Brain pericyte (primary cell): ENCODE measurements at regions not wholly inside any gene's neighbourhood (a gene's known extent, or its start where the extent isn't known, plus 50 kb on each side); places are given as distances from the start of the nearest gene placed in this dataset.
"Not testable (repeated sequence)": the region's sequence is repeated elsewhere in the genome, so short reads cannot be mapped to it uniquely, and the experiment has no call there.

Experiments used
- DNase-seq: peaks from one replicate; pipeline ENCODE4 v3.0.0-alpha.2; 2012; ENCODE audit warnings: low read depth, low spot score

GRCh38 chr16:85441189-85441889 lies 171.8 kb upstream of the GSE1 start:
- no peak for DNase-seq

GRCh38 chr16:85441890-85442670 lies 171.0 kb upstream of the GSE1 start:
- DNase-seq: no peak

GRCh38 chr16:85443116-85443515 lies 170.0 kb upstream of the GSE1 start:
- no peak for DNase-seq

- DNase-seq: no peak
Measured at GRCh38 chr16:85443531-85443930, 169.6 kb upstream of the GSE1 start.

- no peak for DNase-seq
Measured at GRCh38 chr16:85445064-85445778, 167.9 kb upstream of the GSE1 start.

- DNase-seq: no peak
Measured at GRCh38 chr16:85445779-85446222, 167.3 kb upstream of the GSE1 start.

GRCh38 chr16:85446951-85447692 lies 166.0 kb upstream of the GSE1 start:
- DNase-seq: no peak

- no peak for DNase-seq
Measured at GRCh38 chr16:85447693-85448313, 165.3 kb upstream of the GSE1 start.

- no peak for DNase-seq
Measured at GRCh38 chr16:85448557-85449190, 164.4 kb upstream of the GSE1 start.

- no peak for DNase-seq
Measured at GRCh38 chr16:85449191-85449884, 163.8 kb upstream of the GSE1 start.

GRCh38 chr16:85449885-85450245 lies 163.3 kb upstream of the GSE1 start:
- no peak for DNase-seq

GRCh38 chr16:85451142-85451541 lies 162.0 kb upstream of the GSE1 start:
- not testable (repeated sequence) for DNase-seq

- DNase-seq: no peak
Measured at GRCh38 chr16:85451641-85452363, 161.3 kb upstream of the GSE1 start.

- DNase-seq: no peak
Measured at GRCh38 chr16:85452364-85453193, 160.5 kb upstream of the GSE1 start.

- DNase-seq: no peak
Measured at GRCh38 chr16:85453194-85453678, 159.9 kb upstream of the GSE1 start.

GRCh38 chr16:85453703-85454102 lies 159.4 kb upstream of the GSE1 start:
- DNase-seq: no peak

GRCh38 chr16:85454171-85454872 lies 158.8 kb upstream of the GSE1 start:
- DNase-seq: no peak

GRCh38 chr16:85455534-85455933 lies 157.6 kb upstream of the GSE1 start:
- no peak for DNase-seq
